ENCODE measurements at regions not wholly inside any gene's neighbourhood (a gene's known extent, or its start where the extent isn't known, plus 50 kb on each side); places are given as distances from the start of the nearest gene placed in this dataset.

DNA sequence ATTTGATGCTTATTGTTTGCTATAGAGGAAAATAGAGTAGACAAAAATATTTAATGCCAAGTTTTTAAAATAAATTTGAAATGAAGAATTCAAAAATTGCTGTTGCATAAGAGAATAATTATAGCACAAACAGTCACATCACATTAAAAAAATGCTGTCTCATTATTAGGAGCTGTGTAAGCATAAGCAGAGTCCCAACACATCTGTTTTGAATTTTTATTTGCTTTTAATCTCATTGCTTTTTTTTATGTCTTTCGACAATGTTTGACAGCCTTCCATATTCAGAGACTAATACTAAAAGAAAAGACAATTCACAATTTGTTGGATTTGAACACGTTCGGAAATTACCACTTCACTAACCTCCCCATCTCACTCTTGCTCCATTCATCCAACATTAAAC, 143.5 kb downstream of the TFPI2 start:
- no peak for DNase-seq (ENCODE audit: low read depth, low spot score)
- Histone ChIP-seq H3K9me1 (replicated peaks; ENCODE audit: control insufficient read depth, extremely low read depth, insufficient read depth, low read length) (no peaks in the 10 kb centered on the region), H3K27ac (ENCODE audit: insufficient read depth, low read depth, low read length) (no peak overlapping the region), H3K9me3 (replicated peaks; ENCODE audit: control insufficient read depth, insufficient read depth, low read length) (no peaks in the 10 kb centered on the region), H3K9ac (replicated peaks; ENCODE audit: extremely low read depth, insufficient read depth, low read length) (no peak overlapping the region), H2AFZ (ENCODE audit: low read depth, low read length) (no peak overlapping the region), H3K27me3 (ENCODE audit: control insufficient read depth in 2 of 2, insufficient read depth in 2 of 2, low read length in 2 of 2) (no peaks in the 10 kb centered on the region), H4K20me1 (replicated peaks; ENCODE audit: control insufficient read depth, extremely low read depth, insufficient read depth, low read length) (no peaks in the 10 kb centered on the region), H3K36me3 (ENCODE audit: control insufficient read depth in 2 of 2, extremely low read depth in 1 of 2, insufficient read depth in 2 of 2, low read length in 2 of 2) (no peaks in the 10 kb centered on the region), H3K79me2 (ENCODE audit: control insufficient read depth, insufficient read depth, low read length) (no peaks in the 10 kb centered on the region), H3K4me3 (replicated peaks in 1 of 3; ENCODE audit: insufficient read depth in 1 of 3, low read depth in 1 of 3, low read length in 3 of 3) (no peak overlapping the region), H3K4me1 (ENCODE audit: control insufficient read depth, extremely low read depth, insufficient read depth, low read length) (no peaks in the 10 kb centered on the region), H3K4me2 (ENCODE audit: insufficient read depth, low read length) (no peak overlapping the region)
- no peak for FAIRE-seq
- no peak for TF ChIP-seq EZH2 (IDR thresholded peaks at IDR 0.05; ENCODE audit: borderline replicate concordance, low read depth, low read length, severe bottlenecking)
- no peak for TF ChIP-seq GATA2 (IDR thresholded peaks at IDR 0.05; ENCODE audit: insufficient read depth, insufficient read length, low read depth, low read length)
- no peak for TF ChIP-seq FOS (IDR thresholded peaks at IDR 0.05; ENCODE audit: borderline replicate concordance, insufficient read depth, low read length)
- no peak for TF ChIP-seq POLR2A (IDR thresholded peaks at IDR 0.05; ENCODE audit: low read depth, low read length)
- TF ChIP-seq CTCF (IDR thresholded peaks at IDR 0.05; ENCODE audit: extremely low read depth in 1 of 2, insufficient read depth in 1 of 2, low read depth in 1 of 2, low read length in 2 of 2): no peak
- no peak for TF ChIP-seq MAX (IDR thresholded peaks at IDR 0.05; ENCODE audit: insufficient read depth, insufficient read length)
- TF ChIP-seq POLR2AphosphoS5 (IDR thresholded peaks at IDR 0.05; ENCODE audit: insufficient read depth, low read depth, low read length): no peak
- no peak for TF ChIP-seq JUN (IDR thresholded peaks at IDR 0.05; ENCODE audit: borderline replicate concordance, insufficient read depth, insufficient read length, low read depth)
- no peak for TF ChIP-seq MYC (IDR thresholded peaks at IDR 0.05; ENCODE audit: low read depth, low read length)
- CTCF ChIA-PET: no interaction called here
- dilution Hi-C loops (cut with MboI; ENCODE audit: extremely low pct_ligation_motif_present, low sequenced_read_pairs) (no loop called here), intact Hi-C loops (cut with micrococcal nuclease) (no loop called here)
- no TSS peak for BruUV-seq (replicated peaks)
- POLR2A ChIA-PET: no interaction called here

All from endothelial cell of umbilical vein (primary cell).